GOT3 (cell line): ENCODE measurements at regions not wholly inside any gene's neighbourhood (a gene's known extent, or its start where the extent isn't known, plus 50 kb on each side); places are given as distances from the start of the nearest gene placed in this dataset.
"Not testable (repeated sequence)": the region's sequence is repeated elsewhere in the genome, so short reads cannot be mapped to it uniquely, and the experiment has no call there.

Experiments used
- DNase-seq: peaks from one replicate; lab custom pipeline; 2025; ENCODE audit warnings: mixed read lengths; lab: John Stamatoyannopoulos, UW

- no peak for DNase-seq
Observed at GRCh38 chr11:11003226-11003625, 145.4 kb upstream of the ZBED5 start.

GRCh38 chr11:11000579-11001283 lies 142.9 kb upstream of the ZBED5 start:
- no peak for DNase-seq

GRCh38 chr11:10998674-10999073 lies 140.8 kb upstream of the ZBED5 start:
- DNase-seq: no peak

GRCh38 chr11:10996678-10997077 lies 138.8 kb upstream of the ZBED5 start:
- no peak for DNase-seq

GRCh38 chr11:10993640-10994039 lies 135.8 kb upstream of the ZBED5 start:
- no peak for DNase-seq

GRCh38 chr11:10993186-10993585 lies 135.3 kb upstream of the ZBED5 start:
- no peak for DNase-seq

- no peak for DNase-seq
Observed at GRCh38 chr11:10991393-10991792, 133.5 kb upstream of the ZBED5 start.

- no peak for DNase-seq
Observed at GRCh38 chr11:10990637-10991193, 132.9 kb upstream of the ZBED5 start.

GRCh38 chr11:10990160-10990559 lies 132.3 kb upstream of the ZBED5 start:
- DNase-seq: no peak

GRCh38 chr11:10986006-10986405 lies 128.2 kb upstream of the ZBED5 start:
- no peak for DNase-seq

- no peak for DNase-seq
Observed at GRCh38 chr11:10984742-10985141, 126.9 kb upstream of the ZBED5 start.

- DNase-seq: no peak
Observed at GRCh38 chr11:10984250-10984649, 126.4 kb upstream of the ZBED5 start.

GRCh38 chr11:10982704-10983510 lies 125.1 kb upstream of the ZBED5 start:
- DNase-seq: no peak

- no peak for DNase-seq
Observed at GRCh38 chr11:10979529-10979928, 121.7 kb upstream of the ZBED5 start.

GRCh38 chr11:10978198-10978597 lies 120.3 kb upstream of the ZBED5 start:
- DNase-seq: no peak

- DNase-seq: no peak
Observed at GRCh38 chr11:10975287-10975721, 117.5 kb upstream of the ZBED5 start.

- no peak for DNase-seq
Observed at GRCh38 chr11:10973416-10973815, 115.6 kb upstream of the ZBED5 start.

- no peak for DNase-seq
Observed at GRCh38 chr11:10970926-10971325, 113.1 kb upstream of the ZBED5 start.

GRCh38 chr11:10969387-10969786 lies 111.5 kb upstream of the ZBED5 start:
- no peak for DNase-seq

- not testable (repeated sequence) for DNase-seq
Observed at GRCh38 chr11:10956884-10957283, 99.0 kb upstream of the ZBED5 start.

- no peak for DNase-seq
Observed at GRCh38 chr11:10955616-10956015, 97.8 kb upstream of the ZBED5 start.

- DNase-seq: no peak
Observed at GRCh38 chr11:10954184-10954583, 96.3 kb upstream of the ZBED5 start.

- DNase-seq: no peak
Observed at GRCh38 chr11:10952872-10953271, 95.0 kb upstream of the ZBED5 start.
